Duodenal mucosa (tissue), 2 donors: ENCODE measurements at regions not wholly inside any gene's neighbourhood (a gene's known extent, or its start where the extent isn't known, plus 50 kb on each side); places are given as distances from the start of the nearest gene placed in this dataset.

Source experiments
- H3K27ac ChIP-seq: one replicate; pipeline ENCODE4 v1.7.0; 2013; ENCODE audit warnings: low read depth, low read length
- H3K27me3 ChIP-seq, 2 donors: one replicate each; pipeline ENCODE4 v1.7.0; 2013; ENCODE audit warnings: low read length in 2 of 2, control low read depth in 1 of 2; ENCODE audit not compliant: insufficient read depth in 2 of 2, control insufficient read depth in 1 of 2
- H3K36me3 ChIP-seq, 2 donors: one replicate each; pipeline ENCODE4 v1.7.0; 2013; ENCODE audit warnings: low read length in 2 of 2, control low read depth in 1 of 2; ENCODE audit not compliant: insufficient read depth in 2 of 2, control insufficient read depth in 1 of 2
- H3K4me1 ChIP-seq, 2 donors: one replicate each; pipeline ENCODE4 v1.7.0; 2013; ENCODE audit warnings: low read length in 2 of 2, control low read depth in 1 of 2; ENCODE audit not compliant: insufficient read depth in 2 of 2, control insufficient read depth in 1 of 2
- H3K4me3 ChIP-seq, 2 donors: one replicate each; pipeline ENCODE4 v1.7.0; 2013; ENCODE audit warnings: low read length in 2 of 2, low read depth in 1 of 2
- H3K9ac ChIP-seq, 2 donors: one replicate each; pipeline ENCODE4 v1.7.0; 2013; ENCODE audit warnings: low read length in 2 of 2, low read depth in 1 of 2
- H3K9me3 ChIP-seq, 2 donors: one replicate each; pipeline ENCODE4 v1.7.0; 2013; ENCODE audit warnings: low read length in 2 of 2, control low read depth in 1 of 2; ENCODE audit not compliant: control insufficient read depth in 1 of 2

DNA sequence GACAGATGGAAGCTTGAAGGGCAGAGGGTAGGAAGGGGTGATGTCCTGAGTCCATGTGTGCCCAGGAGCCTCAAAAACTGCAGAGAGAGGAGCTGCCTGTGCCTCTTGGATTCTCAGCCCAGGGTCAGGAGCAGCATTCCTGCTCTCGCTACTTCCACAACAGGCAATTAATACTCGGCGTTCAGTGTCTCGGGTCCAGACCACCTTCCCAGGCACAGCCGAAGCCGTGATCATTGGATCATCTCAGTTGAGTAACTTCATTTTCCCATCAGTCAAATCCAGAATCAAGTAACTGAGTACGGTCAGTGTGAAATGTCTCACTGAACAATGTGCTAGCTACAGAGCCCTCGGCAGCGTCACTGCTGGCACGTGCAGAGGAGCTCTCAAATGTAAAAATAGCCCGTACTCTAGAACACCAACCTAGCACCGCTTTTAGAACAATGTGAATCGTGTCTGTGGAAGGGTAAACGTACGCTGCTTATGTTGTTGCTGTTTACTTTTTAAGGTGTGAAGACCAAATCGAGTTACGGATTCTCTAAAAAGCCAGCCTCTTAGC lies 63.5 kb upstream of the IRX4 start:
- Histone ChIP-seq H3K36me3 (no peaks in the 10 kb centered on the region), H3K9ac (no peak overlapping the region), H3K4me1 (no peaks in the 10 kb centered on the region), H3K9me3 (peaks cover 0 to 3% of the 10 kb centered on the region in 2 donors), H3K4me3 (no peak overlapping the region), H3K27ac (no peak overlapping the region), H3K27me3 (peaks cover 0 to 4% of the 10 kb centered on the region in 2 donors)

DNA sequence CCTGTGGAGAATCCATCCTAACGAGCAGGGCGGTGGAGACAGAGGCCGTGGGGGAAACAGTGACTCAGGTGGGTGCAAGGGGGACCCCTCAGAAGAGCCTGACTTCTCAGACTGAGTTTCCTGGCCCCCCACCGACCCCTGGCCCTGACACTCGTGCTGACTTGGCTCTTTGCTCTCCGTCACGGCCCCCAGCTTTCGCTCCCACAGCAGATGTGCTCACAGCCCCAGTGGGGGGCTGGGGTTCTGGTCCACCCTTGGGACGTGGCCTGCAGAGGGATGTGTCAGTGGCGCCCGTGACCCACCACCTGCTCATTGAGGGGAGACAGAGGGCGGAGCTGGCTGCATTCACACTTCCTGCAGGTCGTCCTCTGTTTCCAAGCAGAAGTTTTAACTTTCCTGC lies 62.9 kb upstream of the IRX4 start:
- Histone ChIP-seq H3K27me3 (peaks cover 0 to 4% of the 10 kb centered on the region in 2 donors), H3K9ac (no peak overlapping the region), H3K4me3 (no peak overlapping the region), H3K27ac (no peak overlapping the region), H3K4me1 (no peaks in the 10 kb centered on the region), H3K36me3 (no peaks in the 10 kb centered on the region), H3K9me3 (peaks cover 0 to 3% of the 10 kb centered on the region in 2 donors)

DNA sequence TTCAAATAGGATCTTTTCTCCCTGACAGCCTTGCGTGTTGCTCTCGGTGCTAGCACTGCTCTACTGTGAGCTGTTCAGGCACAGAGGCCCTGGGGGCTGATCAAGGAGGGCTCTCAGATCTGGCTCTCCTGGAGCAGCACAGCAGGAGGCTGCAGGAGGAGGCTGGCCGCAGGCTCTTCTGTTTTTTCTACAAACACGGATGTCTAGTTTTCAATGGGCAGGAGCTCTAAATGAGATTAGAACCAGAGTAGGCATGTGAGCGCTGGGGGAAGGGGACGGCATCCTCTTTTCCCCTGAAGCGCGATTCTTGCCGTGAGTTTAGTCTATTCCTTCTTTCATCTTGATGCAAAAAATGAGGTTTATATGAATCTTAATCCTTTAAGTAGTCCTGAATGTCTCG lies 61.7 kb upstream of the IRX4 start:
- Histone ChIP-seq H3K9me3 (peaks cover 0 to 3% of the 10 kb centered on the region in 2 donors), H3K36me3 (no peaks in the 10 kb centered on the region), H3K4me3 (no peak overlapping the region), H3K9ac (no peak overlapping the region), H3K27ac (no peak overlapping the region), H3K4me1 (no peaks in the 10 kb centered on the region), H3K27me3 (peaks cover 0 to 4% of the 10 kb centered on the region in 2 donors)

DNA sequence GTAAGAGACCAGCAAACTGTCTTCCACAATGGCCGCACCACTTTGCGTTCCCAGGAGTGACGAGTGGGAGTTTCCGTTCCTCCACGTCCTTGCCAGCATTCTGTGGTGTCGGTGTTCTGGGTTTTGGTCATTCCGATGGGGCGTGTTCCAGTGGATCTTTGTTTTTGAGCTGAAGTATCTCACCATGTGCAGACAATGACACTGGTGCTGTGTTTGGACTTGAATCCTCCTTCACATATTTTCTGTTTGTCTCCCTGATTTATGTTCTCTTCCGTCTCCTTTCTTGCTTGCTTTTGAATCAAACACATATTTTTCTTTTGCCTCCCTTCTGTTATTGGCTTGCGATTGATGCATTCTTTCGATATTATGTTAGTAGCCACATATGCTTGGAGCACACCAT lies 60.8 kb upstream of the IRX4 start:
- Histone ChIP-seq H3K9ac (no peak overlapping the region), H3K27me3 (peaks cover 0 to 4% of the 10 kb centered on the region in 2 donors), H3K36me3 (no peaks in the 10 kb centered on the region), H3K4me3 (no peak overlapping the region), H3K27ac (no peak overlapping the region), H3K4me1 (no peaks in the 10 kb centered on the region), H3K9me3 (peaks cover 0 to 3% of the 10 kb centered on the region in 2 donors)

DNA sequence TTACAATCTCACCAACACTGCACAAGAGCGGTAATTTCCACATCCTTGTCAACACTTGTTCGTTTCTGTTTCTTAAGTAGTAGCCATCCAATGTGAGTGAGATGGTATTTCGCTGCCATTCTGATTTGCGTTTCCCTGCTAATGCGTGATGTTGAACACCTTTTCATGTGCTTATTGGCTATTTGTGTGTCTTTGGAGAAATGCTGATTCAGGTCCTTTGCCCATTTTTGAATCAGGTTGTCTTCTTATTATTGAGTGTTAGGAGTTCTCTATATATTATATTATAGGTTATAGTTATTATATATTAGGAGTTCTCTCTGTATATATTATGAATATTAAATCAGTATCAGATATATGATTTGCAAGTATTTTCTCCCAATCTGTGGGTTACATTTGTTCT lies 59.9 kb upstream of the IRX4 start:
- Histone ChIP-seq H3K4me1 (no peaks in the 10 kb centered on the region), H3K9me3 (peaks cover 0 to 3% of the 10 kb centered on the region in 2 donors), H3K36me3 (no peaks in the 10 kb centered on the region), H3K27me3 (peaks cover 0 to 4% of the 10 kb centered on the region in 2 donors), H3K9ac (no peak overlapping the region), H3K4me3 (no peak overlapping the region), H3K27ac (no peak overlapping the region)

DNA sequence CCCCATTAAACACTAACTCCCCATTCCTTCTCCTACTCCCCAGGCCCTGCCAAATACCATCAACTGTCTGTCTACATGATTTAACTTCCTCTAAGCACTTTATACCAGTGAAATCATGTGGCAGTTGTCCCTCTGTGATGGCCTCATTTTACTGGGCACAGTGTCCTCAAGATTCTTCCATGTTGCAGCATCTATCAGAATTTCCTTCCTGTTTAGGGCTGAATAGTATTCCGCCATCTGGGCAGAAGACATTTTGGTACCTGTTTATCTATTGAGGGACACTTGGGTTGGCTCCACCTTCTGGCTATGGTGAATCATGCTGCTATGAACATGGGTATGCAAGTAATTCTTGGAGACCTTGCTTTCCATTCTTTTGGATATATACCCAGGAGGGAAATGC lies 59.4 kb upstream of the IRX4 start:
- Histone ChIP-seq H3K27me3 (peaks cover 0 to 4% of the 10 kb centered on the region in 2 donors), H3K9me3 (peaks cover 0 to 3% of the 10 kb centered on the region in 2 donors), H3K27ac (no peak overlapping the region), H3K36me3 (no peaks in the 10 kb centered on the region), H3K4me1 (no peaks in the 10 kb centered on the region), H3K9ac (no peak overlapping the region), H3K4me3 (no peak overlapping the region)

DNA sequence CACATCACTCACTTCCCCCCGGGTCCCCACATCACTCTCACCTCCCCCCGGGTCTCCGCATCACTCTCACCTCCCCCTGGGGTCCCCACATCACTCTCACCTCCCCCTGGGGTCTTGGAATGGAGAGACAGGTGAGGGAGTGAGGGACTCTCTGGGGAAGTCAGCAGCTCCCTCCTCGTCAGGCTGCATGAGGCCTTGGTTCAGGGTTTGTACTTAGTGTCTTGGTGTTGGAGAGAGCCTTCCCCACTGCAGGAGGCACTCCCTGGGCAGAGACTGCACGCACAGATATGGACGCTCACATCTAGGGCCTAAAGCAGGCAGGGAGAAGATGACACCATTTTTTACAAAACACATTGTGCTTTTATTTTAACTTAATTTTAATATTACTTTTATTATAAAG lies 56.5 kb upstream of the IRX4 start:
- H3K9ac ChIP-seq, result no peak overlapping the region
- no peaks in the 10 kb centered on the region for H3K4me1 ChIP-seq
- H3K9me3 ChIP-seq, result peaks cover 0 to 3% of the 10 kb centered on the region in 2 donors
- no peak overlapping the region for H3K27ac ChIP-seq
- peaks cover 0 to 4% of the 10 kb centered on the region in 2 donors for H3K27me3 ChIP-seq
- no peaks in the 10 kb centered on the region for H3K36me3 ChIP-seq
- no peak overlapping the region for H3K4me3 ChIP-seq

DNA sequence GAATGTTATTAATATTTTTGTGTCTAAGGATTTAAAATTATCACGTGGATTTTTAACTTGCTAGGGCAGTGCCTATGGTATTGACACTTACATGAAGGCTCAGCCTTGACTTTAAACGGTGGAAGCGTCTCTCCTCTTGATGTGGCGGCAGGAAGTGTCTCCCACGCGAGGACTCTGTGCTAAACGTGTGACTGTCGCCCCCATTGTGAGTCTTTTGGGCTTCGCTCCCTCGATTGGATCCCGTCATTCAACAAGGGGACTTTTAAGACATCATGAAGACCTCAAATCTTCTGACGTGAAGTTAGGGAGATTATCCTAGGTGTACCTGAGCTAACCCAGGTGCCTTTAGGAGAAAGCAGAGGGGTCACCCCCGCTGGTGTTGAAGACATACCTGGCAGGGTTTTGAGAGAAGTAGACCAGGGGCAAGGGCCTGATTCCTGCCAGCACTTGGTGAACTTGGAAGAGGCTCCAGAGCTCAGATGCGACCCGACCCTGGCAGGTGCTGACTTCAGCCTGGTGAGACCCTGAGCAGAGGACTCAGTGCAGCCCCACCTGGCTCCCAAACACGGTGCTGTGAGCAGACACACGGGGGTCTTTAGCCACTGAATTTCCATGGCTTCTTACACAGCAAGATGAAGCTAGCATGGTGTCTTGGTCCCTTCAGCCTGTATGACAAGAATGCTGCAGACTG lies 55.7 kb upstream of the IRX4 start:
- Histone ChIP-seq H3K4me1 (no peaks in the 10 kb centered on the region), H3K27ac (no peak overlapping the region), H3K36me3 (no peaks in the 10 kb centered on the region), H3K9me3 (peaks cover 0 to 3% of the 10 kb centered on the region in 2 donors), H3K9ac (no peak overlapping the region), H3K4me3 (no peak overlapping the region), H3K27me3 (no peaks in the 10 kb centered on the region)

DNA sequence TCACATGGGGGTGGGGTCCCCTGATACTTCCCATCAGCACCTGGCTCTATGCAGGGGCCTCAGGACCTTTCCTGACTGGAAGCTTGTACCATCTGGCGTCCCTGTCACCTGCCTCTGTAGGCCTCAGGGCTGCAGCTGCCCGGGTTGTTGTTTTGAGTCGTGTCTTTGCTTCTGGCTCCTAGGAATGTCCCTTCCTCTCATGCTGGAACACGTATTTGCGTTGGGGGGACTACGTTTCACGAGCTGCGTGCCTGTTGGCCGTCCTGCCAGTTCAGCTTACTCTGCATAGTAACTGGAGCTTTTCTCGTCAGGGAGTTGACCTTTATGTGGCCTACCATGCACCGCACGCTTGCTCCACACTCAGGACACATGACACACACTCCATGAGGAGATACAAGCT lies 54.9 kb upstream of the IRX4 start:
- H3K9ac ChIP-seq, result no peak overlapping the region
- H3K27ac ChIP-seq, result no peak overlapping the region
- H3K36me3 ChIP-seq, result no peaks in the 10 kb centered on the region
- H3K4me1 ChIP-seq, result no peaks in the 10 kb centered on the region
- H3K9me3 ChIP-seq, result peaks cover 0 to 3% of the 10 kb centered on the region in 2 donors
- no peaks in the 10 kb centered on the region for H3K27me3 ChIP-seq
- no peak overlapping the region for H3K4me3 ChIP-seq

DNA sequence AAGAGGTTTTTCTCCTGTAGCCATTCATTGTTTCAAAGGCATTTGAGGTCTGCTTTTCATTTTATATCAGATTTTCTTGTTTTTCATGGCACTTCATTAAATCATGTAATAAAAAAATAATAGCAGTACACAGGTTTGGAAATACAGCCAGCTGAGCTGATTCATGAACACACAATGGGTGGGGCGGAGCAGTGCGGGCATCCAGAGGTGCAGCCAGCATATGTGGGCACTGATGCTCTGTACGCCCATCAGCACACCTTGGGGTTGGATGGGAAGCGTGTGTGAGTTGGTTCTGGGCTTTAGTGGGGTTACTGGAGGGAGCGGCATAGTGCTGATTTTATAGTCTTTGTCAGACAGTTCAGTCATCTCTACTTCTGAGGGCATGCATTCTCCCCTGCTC lies 54.2 kb upstream of the IRX4 start:
- no peaks in the 10 kb centered on the region for H3K9me3 ChIP-seq
- no peak overlapping the region for H3K4me3 ChIP-seq
- H3K4me1 ChIP-seq, result no peaks in the 10 kb centered on the region
- H3K36me3 ChIP-seq, result no peaks in the 10 kb centered on the region
- H3K27ac ChIP-seq, result no peak overlapping the region
- peaks cover 0 to 1% of the 10 kb centered on the region in 2 donors for H3K27me3 ChIP-seq
- H3K9ac ChIP-seq, result no peak overlapping the region
